ENCODE measurements at regions not wholly inside any gene's neighbourhood (a gene's known extent, or its start where the extent isn't known, plus 50 kb on each side); places are given as distances from the start of the nearest gene placed in this dataset.

DNA sequence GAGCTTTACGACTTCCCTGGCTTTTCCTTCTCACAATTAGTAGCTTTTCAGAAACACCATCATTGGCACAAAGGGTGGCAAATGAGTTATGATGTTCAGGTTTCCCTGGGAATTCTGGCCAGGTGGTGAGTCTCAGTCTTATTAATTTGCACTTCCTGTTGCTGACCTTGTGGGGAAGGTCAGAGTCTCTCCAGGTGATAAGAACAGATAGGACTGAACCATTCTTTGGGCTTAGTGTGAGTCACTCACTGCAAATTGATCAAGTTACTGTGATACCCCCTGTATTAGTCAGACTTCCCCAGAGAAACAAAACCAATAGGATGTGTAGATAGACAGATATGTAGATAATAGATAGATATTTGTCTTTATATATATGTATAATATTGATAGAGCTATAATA is 53.8 kb upstream of the RANBP3L start:
- no peak for DNase-seq (ENCODE audit: low read depth)
- H3K36me3 ChIP-seq (ENCODE audit: control insufficient read depth, insufficient read depth, low read length): no peaks in the 10 kb centered on the region
- no peaks in the 10 kb centered on the region; the same call in 1 of the 2 replicates for H3K27me3 ChIP-seq (ENCODE audit: control insufficient read depth, insufficient read depth, low read length)
- H3K4me3 ChIP-seq (ENCODE audit: low read depth, low read length): no peak overlapping the region
- ChIA-PET CTCF (interaction anchor here (1.8 kb wide), 1 partner anchor 337 kb away, joined by 4 read pairs; no protein-coding TSS in a partner anchor), POLR2A (no interaction called here)
- TF ChIP-seq, protein P1, sequence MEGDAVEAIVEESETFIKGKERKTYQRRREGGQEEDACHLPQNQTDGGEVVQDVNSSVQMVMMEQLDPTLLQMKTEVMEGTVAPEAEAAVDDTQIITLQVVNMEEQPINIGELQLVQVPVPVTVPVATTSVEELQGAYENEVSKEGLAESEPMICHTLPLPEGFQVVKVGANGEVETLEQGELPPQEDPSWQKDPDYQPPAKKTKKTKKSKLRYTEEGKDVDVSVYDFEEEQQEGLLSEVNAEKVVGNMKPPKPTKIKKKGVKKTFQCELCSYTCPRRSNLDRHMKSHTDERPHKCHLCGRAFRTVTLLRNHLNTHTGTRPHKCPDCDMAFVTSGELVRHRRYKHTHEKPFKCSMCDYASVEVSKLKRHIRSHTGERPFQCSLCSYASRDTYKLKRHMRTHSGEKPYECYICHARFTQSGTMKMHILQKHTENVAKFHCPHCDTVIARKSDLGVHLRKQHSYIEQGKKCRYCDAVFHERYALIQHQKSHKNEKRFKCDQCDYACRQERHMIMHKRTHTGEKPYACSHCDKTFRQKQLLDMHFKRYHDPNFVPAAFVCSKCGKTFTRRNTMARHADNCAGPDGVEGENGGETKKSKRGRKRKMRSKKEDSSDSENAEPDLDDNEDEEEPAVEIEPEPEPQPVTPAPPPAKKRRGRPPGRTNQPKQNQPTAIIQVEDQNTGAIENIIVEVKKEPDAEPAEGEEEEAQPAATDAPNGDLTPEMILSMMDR (IDR thresholded peaks at IDR 0.05; ENCODE audit: insufficient read depth, low read depth, low read length): no peak

GRCh38 chr5:36356915-36357314 is 55.2 kb upstream of the RANBP3L start:
- ChIA-PET POLR2A (interaction anchor here (0.7 kb wide), 1 partner anchor 234 kb away, joined by 5 read pairs; no protein-coding TSS in a partner anchor), CTCF (interaction anchor here (0.7 to 1.0 kb wide), 2 partner anchors 10 to 52 kb away, joined by 3 read pairs; no protein-coding TSS in a partner anchor)
- DNase-seq (ENCODE audit: low read depth): no peak
- H3K4me3 ChIP-seq (ENCODE audit: low read depth, low read length): no peak overlapping the region
- H3K36me3 ChIP-seq (ENCODE audit: control insufficient read depth, insufficient read depth, low read length): no peaks in the 10 kb centered on the region
- no peaks in the 10 kb centered on the region; the same call in 1 of the 2 replicates for H3K27me3 ChIP-seq (ENCODE audit: control insufficient read depth, insufficient read depth, low read length)
- TF ChIP-seq, protein P1 (IDR thresholded peaks at IDR 0.05; ENCODE audit: insufficient read depth, low read depth, low read length): no peak

DNA sequence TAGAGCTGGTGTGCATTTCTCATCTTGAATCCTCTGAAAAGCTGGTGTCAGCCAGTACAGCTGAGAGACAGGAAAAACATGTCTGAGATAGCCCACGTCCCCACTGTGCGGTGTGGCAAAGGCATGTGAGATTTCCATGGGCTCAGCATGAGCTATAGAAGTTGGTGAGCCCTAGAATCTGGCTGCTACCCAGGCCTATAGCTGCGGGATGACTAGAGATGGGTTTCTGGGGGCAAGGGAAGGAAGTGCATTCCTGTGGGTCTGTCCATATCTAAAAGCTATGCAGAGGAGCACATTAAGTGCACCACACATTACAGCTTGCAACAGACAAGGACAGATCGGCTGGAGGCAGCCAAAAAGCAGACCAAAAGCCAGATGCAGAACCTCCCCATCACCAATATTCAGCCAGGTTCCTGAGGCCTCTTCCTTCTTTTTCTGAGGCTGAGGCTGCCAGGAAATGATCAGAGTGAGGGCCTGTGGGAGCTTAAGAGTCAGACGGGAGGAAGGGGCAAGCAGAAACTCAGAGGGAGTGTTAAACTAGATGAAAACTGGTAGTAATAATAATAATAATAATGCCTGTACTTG is 55.8 kb upstream of the RANBP3L start:
- no peaks in the 10 kb centered on the region for H3K27me3 ChIP-seq (ENCODE audit: control insufficient read depth, insufficient read depth, low read length)
- POLR2A ChIA-PET: interaction anchor here (0.6 kb wide), 1 partner anchor 55 kb away, joined by 3 read pairs; no protein-coding TSS in a partner anchor
- H3K36me3 ChIP-seq (ENCODE audit: control insufficient read depth, insufficient read depth, low read length): no peaks in the 10 kb centered on the region
- CTCF ChIA-PET: interaction anchor here (0.7 to 1.0 kb wide), 2 partner anchors 11 to 52 kb away, joined by 3 read pairs; no protein-coding TSS in a partner anchor
- TF ChIP-seq, protein P1 (IDR thresholded peaks at IDR 0.05; ENCODE audit: insufficient read depth, low read depth, low read length): no peak
- no peak overlapping the region for H3K4me3 ChIP-seq (ENCODE audit: low read depth, low read length)
- no peak for DNase-seq (ENCODE audit: low read depth)

GRCh38 chr5:36359267-36359666 is 57.6 kb upstream of the RANBP3L start:
- ChIA-PET POLR2A (interaction anchor here (0.6 kb wide), 1 partner anchor 144 kb away, joined by 3 read pairs; no protein-coding TSS in a partner anchor), CTCF (interaction anchor here (0.6 kb wide), 1 partner anchor 53 kb away, joined by 3 read pairs; no protein-coding TSS in a partner anchor)
- Histone ChIP-seq H3K27me3 (ENCODE audit: control insufficient read depth, insufficient read depth, low read length) (no peaks in the 10 kb centered on the region), H3K36me3 (ENCODE audit: control insufficient read depth, insufficient read depth, low read length) (no peaks in the 10 kb centered on the region), H3K4me3 (ENCODE audit: low read depth, low read length) (no peak overlapping the region)
- TF ChIP-seq, protein P1 (IDR thresholded peaks at IDR 0.05; ENCODE audit: insufficient read depth, low read depth, low read length): no peak
- DNase-seq (ENCODE audit: low read depth): no peak

GRCh38 chr5:36360307-36360706 is 58.6 kb upstream of the RANBP3L start:
- no peaks in the 10 kb centered on the region for H3K27me3 ChIP-seq (ENCODE audit: control insufficient read depth, insufficient read depth, low read length)
- no peak for DNase-seq (ENCODE audit: low read depth)
- ChIA-PET CTCF (interaction anchor here (1.5 to 1.7 kb wide), 2 partner anchors 7 to 24 kb away, joined by 5 read pairs; no protein-coding TSS in a partner anchor), POLR2A (no interaction called here)
- H3K4me3 ChIP-seq (ENCODE audit: low read depth, low read length): no peak overlapping the region
- TF ChIP-seq, protein P1 (IDR thresholded peaks at IDR 0.05; ENCODE audit: insufficient read depth, low read depth, low read length): no peak
- H3K36me3 ChIP-seq (ENCODE audit: control insufficient read depth, insufficient read depth, low read length): no peaks in the 10 kb centered on the region

Measured in BJ (cell line).